K562 (cell line): ENCODE measurements at regions not wholly inside any gene's neighbourhood (a gene's known extent, or its start where the extent isn't known, plus 50 kb on each side); places are given as distances from the start of the nearest gene placed in this dataset.

Source experiments
- BHLHE40 ChIP-seq: IDR thresholded peaks from 2 replicates; pipeline ENCODE4 v1.6.1; 2011; ENCODE audit warnings: low read length, improper control_type of control experiment
- CEBPB ChIP-seq: fragments of 450-650 bp; IDR thresholded peaks from 2 replicates; pipeline ENCODE4 v1.6.1; 2016; ENCODE audit warnings: missing genetic modification characterization, missing compliant biosample characterization
- JUNB ChIP-seq: fragments of 450-650 bp; formaldehyde crosslinking; conservative IDR thresholded peaks from 2 replicates; pipeline ENCODE4 v1.4.0; 2020; ENCODE audit warnings: mild to moderate bottlenecking
- KDM1A ChIP-seq, 2 experiments: fragments of 450-650 bp; IDR thresholded peaks; 2 replicates each; pipeline ENCODE4 v1.6.1; 2016; ENCODE audit warnings: mild to moderate bottlenecking in 2 of 2
- KDM4B ChIP-seq, 2 experiments: fragments of 450-650 bp in 1 of 2; sonication (generic) in 1 of 2; IDR thresholded peaks; 2 replicates each; pipeline ENCODE4 v1.6.1; 2016 to 2017; ENCODE audit warnings: borderline replicate concordance in 2 of 2, antibody characterized with exemption in 1 of 2, low read depth in 1 of 2, mild to moderate bottlenecking in 1 of 2
- POLR2AphosphoS5 ChIP-seq: IDR thresholded peaks from 2 replicates; pipeline ENCODE4 v1.6.1; 2011; ENCODE audit warnings: mild to moderate bottlenecking, low read depth, low read length, moderate library complexity; ENCODE audit not compliant: control insufficient read depth, insufficient read depth
- TEAD4 ChIP-seq, 2 experiments: sonication (generic) in 1 of 2; formaldehyde crosslinking in 1 of 2; IDR thresholded peaks; 2 replicates each; pipeline versions ENCODE4 v1.6.1 to v1.8.0; 2012 to 2022; ENCODE audit warnings: borderline replicate concordance in 1 of 2, inconsistent platforms in 1 of 2, low read length in 1 of 2, mild to moderate bottlenecking in 1 of 2, missing genetic modification reagents in 1 of 2
- ZNF121 ChIP-seq: sonication (generic); formaldehyde crosslinking; conservative IDR thresholded peaks from 2 replicates; pipeline ENCODE4 v1.8.0; 2022; ENCODE audit warnings: missing genetic modification reagents
- ZNF583 ChIP-seq: fragments of 250-450 bp; sonication (Bioruptor Pico); IDR thresholded peaks from 2 replicates; pipeline ENCODE4 v1.4.0; 2020
- TF ChIP-seq, protein P1 (sequence below): fragments of 450-650 bp; formaldehyde crosslinking; IDR thresholded peaks from 2 replicates; pipeline ENCODE4 v1.4.0; 2022; ENCODE audit warnings: missing genetic modification characterization

DNA sequence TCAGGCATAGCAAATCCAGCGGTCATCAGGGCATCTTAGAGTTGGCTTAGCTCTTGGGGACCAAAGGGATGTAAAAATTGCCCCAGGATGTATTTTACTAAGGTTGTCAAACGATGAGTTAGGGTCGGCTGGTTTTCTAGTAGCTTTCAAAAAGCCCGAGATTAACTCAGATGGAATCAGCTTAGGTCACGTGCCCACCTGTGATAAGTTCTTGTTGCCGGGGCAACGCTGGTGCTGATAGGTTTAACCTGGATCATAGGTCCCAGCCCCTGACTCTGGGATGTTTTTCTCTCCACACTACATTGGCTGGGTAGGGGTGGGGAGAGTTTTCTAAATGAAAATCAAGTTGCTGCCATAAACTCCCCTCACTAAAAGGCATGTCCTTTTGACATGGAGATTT is 257.3 kb upstream of the SULF2 start:
- TF ChIP-seq ZNF583, result no peak
- no peak for TF ChIP-seq POLR2AphosphoS5
- TF ChIP-seq CEBPB, result no peak
- no peak for TF ChIP-seq BHLHE40
- TF ChIP-seq ZNF121, result no peak
- TF ChIP-seq KDM4B (IDR thresholded peaks at IDR 0.05; ENCODE audit: borderline replicate concordance in 2 of 2, low read depth in 1 of 2), result no peak
- TF ChIP-seq TEAD4 (IDR thresholded peaks at IDR 0.05; ENCODE audit: low read length), result no peak
- TF ChIP-seq TEAD4 (CRISPR knock-in tag; IDR thresholded peaks at IDR 0.05; ENCODE audit: borderline replicate concordance), result no peak
- TF ChIP-seq, protein P1, sequence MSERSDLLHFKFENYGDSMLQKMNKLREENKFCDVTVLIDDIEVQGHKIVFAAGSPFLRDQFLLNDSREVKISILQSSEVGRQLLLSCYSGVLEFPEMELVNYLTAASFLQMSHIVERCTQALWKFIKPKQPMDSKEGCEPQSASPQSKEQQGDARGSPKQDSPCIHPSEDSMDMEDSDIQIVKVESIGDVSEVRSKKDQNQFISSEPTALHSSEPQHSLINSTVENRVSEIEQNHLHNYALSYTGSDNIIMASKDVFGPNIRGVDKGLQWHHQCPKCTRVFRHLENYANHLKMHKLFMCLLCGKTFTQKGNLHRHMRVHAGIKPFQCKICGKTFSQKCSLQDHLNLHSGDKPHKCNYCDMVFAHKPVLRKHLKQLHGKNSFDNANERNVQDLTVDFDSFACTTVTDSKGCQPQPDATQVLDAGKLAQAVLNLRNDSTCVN (CRISPR knock-in tag), result no peak
- no peak for TF ChIP-seq KDM1A (IDR thresholded peaks at IDR 0.05)
- no peak for TF ChIP-seq JUNB (CRISPR knock-in tag)
